ENCODE measurements at regions not wholly inside any gene's neighbourhood (a gene's known extent, or its start where the extent isn't known, plus 50 kb on each side); places are given as distances from the start of the nearest gene placed in this dataset.

GRCh38 chr16:85259115-85259831 lies 147.0 kb upstream of the CIBAR2 start:
- no peak overlapping the region for H3K4me3 ChIP-seq
- no peak overlapping the region for H3K27ac ChIP-seq
- 45% methylated on average over 17 of the region's 19 CpGs; no CpG with 5 or more reads in 1 of the 2 donors for WGBS, 2 donors (ENCODE audit: low coverage in 1 of 2)
- no peaks in the 10 kb centered on the region for H3K4me1 ChIP-seq
- in situ Hi-C loops (cut with MboI; ENCODE audit: low pct_ligation_motif_present in 1 of 4, low pct_unique_long_range_greater_than_20kb in 1 of 4, low sequenced_read_pairs in 3 of 4) (loop anchor here in 1 of 4 donors (25.0 kb wide), 1 partner anchor 753 kb away; no protein-coding TSS in a partner anchor), intact Hi-C loops (cut with DNase I; ENCODE audit: low total_unique reads) (no loop called here)
- TF ChIP-seq CTCF (IDR thresholded peaks at IDR 0.05) (no peak), EP300 (IDR thresholded peaks at IDR 0.05; ENCODE audit: low read depth) (no peak), POLR2A (IDR thresholded peaks at IDR 0.05) (no peak), POLR2AphosphoS5 (IDR thresholded peaks at IDR 0.05) (no peak)
- DNase-seq, result no peak
- no peaks in the 10 kb centered on the region for H3K9me3 ChIP-seq
- H3K36me3 ChIP-seq, result no peaks in the 10 kb centered on the region
- H3K27me3 ChIP-seq, result peaks cover 4% of the 10 kb centered on the region

- H3K36me3 ChIP-seq, result no peaks in the 10 kb centered on the region
- DNase-seq, result no peak
- WGBS, 2 donors (ENCODE audit: low coverage in 1 of 2), result 82% methylated on average over 6 of the region's 9 CpGs; no CpG with 5 or more reads in 1 of the 2 donors
- no peaks in the 10 kb centered on the region for H3K4me1 ChIP-seq
- peaks cover 4% of the 10 kb centered on the region for H3K27me3 ChIP-seq
- TF ChIP-seq POLR2AphosphoS5 (IDR thresholded peaks at IDR 0.05) (no peak), POLR2A (IDR thresholded peaks at IDR 0.05) (no peak), EP300 (IDR thresholded peaks at IDR 0.05; ENCODE audit: low read depth) (no peak), CTCF (IDR thresholded peaks at IDR 0.05) (no peak)
- in situ Hi-C loops (cut with MboI; ENCODE audit: low pct_ligation_motif_present in 1 of 4, low pct_unique_long_range_greater_than_20kb in 1 of 4, low sequenced_read_pairs in 3 of 4), result loop anchor here in 1 of 4 donors (25.0 kb wide), 1 partner anchor 753 kb away; no protein-coding TSS in a partner anchor
- no peak overlapping the region for H3K27ac ChIP-seq
- H3K9me3 ChIP-seq, result no peaks in the 10 kb centered on the region
- H3K4me3 ChIP-seq, result no peak overlapping the region
- intact Hi-C loops (cut with DNase I; ENCODE audit: low total_unique reads), result no loop called here
Measured at GRCh38 chr16:85259832-85260167, 147.5 kb upstream of the CIBAR2 start.

DNA sequence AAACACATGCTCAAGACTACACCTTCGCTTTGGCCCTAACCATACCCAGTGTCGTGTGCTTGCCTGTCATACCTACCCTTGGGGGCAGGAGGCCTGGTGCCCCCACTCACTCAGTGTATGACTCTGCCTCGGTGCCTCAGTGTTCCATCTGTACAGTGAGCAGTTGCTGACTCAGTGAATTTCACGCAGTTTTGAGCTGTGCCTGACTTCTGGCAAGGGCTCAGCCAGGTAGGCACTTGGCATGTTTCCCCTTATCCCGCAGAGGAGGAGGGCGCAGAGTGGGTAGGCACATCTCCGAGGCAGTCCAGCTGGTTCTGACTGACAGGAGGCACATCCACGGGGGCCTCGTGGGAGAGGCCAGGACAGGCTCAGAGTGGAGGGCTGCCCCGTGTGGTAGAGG lies 148.9 kb upstream of the CIBAR2 start:
- Histone ChIP-seq H3K36me3 (no peaks in the 10 kb centered on the region), H3K9me3 (no peaks in the 10 kb centered on the region), H3K27ac (no peak overlapping the region), H3K4me1 (no peaks in the 10 kb centered on the region), H3K4me3 (no peak overlapping the region), H3K27me3 (peaks cover 4% of the 10 kb centered on the region)
- DNase-seq, result no peak
- in situ Hi-C loops (cut with MboI; ENCODE audit: low pct_ligation_motif_present in 1 of 4, low pct_unique_long_range_greater_than_20kb in 1 of 4, low sequenced_read_pairs in 3 of 4) (loop anchor here in 1 of 4 donors (25.0 kb wide), 1 partner anchor 751 kb away; no protein-coding TSS in a partner anchor), intact Hi-C loops (cut with DNase I; ENCODE audit: low total_unique reads) (no loop called here)
- no peak for TF ChIP-seq EP300 (IDR thresholded peaks at IDR 0.05; ENCODE audit: low read depth)
- 71% methylated on average over 10 of the region's 10 CpGs; no CpG with 5 or more reads in 1 of the 2 donors for WGBS, 2 donors (ENCODE audit: low coverage in 1 of 2)

DNA sequence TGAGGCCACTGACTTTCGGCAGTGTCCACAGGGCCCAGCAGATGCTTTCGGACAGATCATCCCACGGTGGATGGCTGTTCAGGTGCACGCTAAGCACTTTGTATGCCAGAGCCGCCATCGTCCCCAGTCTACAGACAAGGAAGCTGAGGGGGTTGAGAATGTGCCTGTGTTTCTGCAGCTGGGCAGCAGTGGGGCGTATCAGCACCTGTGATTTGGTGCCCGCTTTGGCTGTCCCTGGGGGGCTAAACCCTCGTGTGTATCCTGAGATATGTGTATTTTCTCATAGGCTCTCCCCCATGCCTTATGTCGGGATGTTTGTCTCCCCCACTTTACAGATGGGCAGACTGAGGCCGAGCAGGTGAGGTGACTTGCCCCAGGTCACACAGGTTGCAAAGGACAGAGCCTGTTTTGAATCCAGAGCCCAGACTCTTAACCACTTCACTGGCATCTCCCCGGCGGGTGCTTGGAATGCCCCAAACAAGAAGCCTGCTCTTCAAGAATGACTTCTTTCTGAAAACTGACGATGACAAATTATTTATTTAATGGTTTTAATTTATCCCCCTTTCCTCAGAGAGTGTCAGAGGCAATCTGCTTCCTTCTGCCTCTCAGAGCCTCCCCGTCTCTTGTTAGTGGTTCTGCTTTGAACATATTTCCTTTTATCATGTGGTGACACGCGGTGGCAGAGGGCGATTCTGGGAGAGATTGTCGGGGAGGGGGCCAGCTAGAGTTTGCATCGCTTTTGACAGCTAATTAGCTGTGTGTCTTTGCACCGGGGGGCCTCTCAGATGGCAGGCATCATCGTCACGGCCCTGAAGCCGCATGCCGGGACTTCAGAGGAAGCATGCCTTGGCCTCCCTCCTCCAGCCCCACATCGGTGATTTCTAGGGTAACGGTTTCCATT lies 149.6 kb upstream of the CIBAR2 start:
- intact Hi-C loops (cut with DNase I; ENCODE audit: low total_unique reads) (no loop called here), in situ Hi-C loops (cut with MboI; ENCODE audit: low pct_ligation_motif_present in 1 of 4, low pct_unique_long_range_greater_than_20kb in 1 of 4, low sequenced_read_pairs in 3 of 4) (loop anchor here in 1 of 4 donors (25.0 kb wide), 1 partner anchor 750 kb away; no protein-coding TSS in a partner anchor)
- no peaks in the 10 kb centered on the region for H3K9me3 ChIP-seq
- TF ChIP-seq POLR2AphosphoS5 (IDR thresholded peaks at IDR 0.05) (no peak), CTCF (IDR thresholded peaks at IDR 0.05) (no peak), POLR2A (IDR thresholded peaks at IDR 0.05) (no peak), EP300 (IDR thresholded peaks at IDR 0.05; ENCODE audit: low read depth) (no peak)
- no peaks in the 10 kb centered on the region for H3K4me1 ChIP-seq
- H3K36me3 ChIP-seq, result no peaks in the 10 kb centered on the region
- peaks cover 4% of the 10 kb centered on the region for H3K27me3 ChIP-seq
- DNase-seq, result no peak
- 60 to 72% methylated on average over 4 to 27 of the region's 27 CpGs for WGBS, 2 donors (ENCODE audit: low coverage in 1 of 2)
- H3K27ac ChIP-seq, result no peak overlapping the region
- H3K4me3 ChIP-seq, result no peak overlapping the region
